NOMO-1 (cell line): ENCODE measurements at regions not wholly inside any gene's neighbourhood (a gene's known extent, or its start where the extent isn't known, plus 50 kb on each side); places are given as distances from the start of the nearest gene placed in this dataset.

Experiments
- DNase-seq, 2 experiments: peaks; one replicate each; lab custom pipeline; 2025; ENCODE audit not compliant: unreplicated experiment in 2 of 2; lab: John Stamatoyannopoulos, UW

- no peak for DNase-seq
Measured at GRCh38 chr2:134770702-134771101, 51.9 kb upstream of the TMEM163 start.

- no peak for DNase-seq
Measured at GRCh38 chr2:134771313-134771801, 52.6 kb upstream of the TMEM163 start.

GRCh38 chr2:134772493-134773169, 53.8 kb upstream of the TMEM163 start:
- no peak for DNase-seq

- no peak for DNase-seq
Measured at GRCh38 chr2:134773335-134773734, 54.5 kb upstream of the TMEM163 start.

GRCh38 chr2:134773759-134774742, 55.3 kb upstream of the TMEM163 start:
- no peak for DNase-seq

GRCh38 chr2:134774786-134775641, 56.2 kb upstream of the TMEM163 start:
- DNase-seq, result no peak

- no peak for DNase-seq
Measured at GRCh38 chr2:134776836-134777235, 58.0 kb upstream of the TMEM163 start.

- no peak for DNase-seq
Measured at GRCh38 chr2:134777593-134777992, 58.8 kb upstream of the TMEM163 start.

GRCh38 chr2:134778372-134778771, 59.6 kb upstream of the TMEM163 start:
- DNase-seq, result no peak

- no peak for DNase-seq
Measured at GRCh38 chr2:134780972-134781371, 57.4 kb upstream of the ACMSD start.

GRCh38 chr2:134782107-134782506, 56.3 kb upstream of the ACMSD start:
- no peak for DNase-seq

GRCh38 chr2:134782792-134783191, 55.6 kb upstream of the ACMSD start:
- peak; percentile 51 to 72 for DNase-seq

GRCh38 chr2:134783912-134784311, 54.5 kb upstream of the ACMSD start:
- peak; percentile 42 to 68 for DNase-seq

GRCh38 chr2:134785659-134786430, 52.6 kb upstream of the ACMSD start:
- DNase-seq, result peak in 1 of 2 experiments; percentile 17

GRCh38 chr2:134788417-134788816, 50.0 kb upstream of the ACMSD start:
- no peak for DNase-seq
